ENCODE measurements at regions not wholly inside any gene's neighbourhood (a gene's known extent, or its start where the extent isn't known, plus 50 kb on each side); places are given as distances from the start of the nearest gene placed in this dataset.

DNA sequence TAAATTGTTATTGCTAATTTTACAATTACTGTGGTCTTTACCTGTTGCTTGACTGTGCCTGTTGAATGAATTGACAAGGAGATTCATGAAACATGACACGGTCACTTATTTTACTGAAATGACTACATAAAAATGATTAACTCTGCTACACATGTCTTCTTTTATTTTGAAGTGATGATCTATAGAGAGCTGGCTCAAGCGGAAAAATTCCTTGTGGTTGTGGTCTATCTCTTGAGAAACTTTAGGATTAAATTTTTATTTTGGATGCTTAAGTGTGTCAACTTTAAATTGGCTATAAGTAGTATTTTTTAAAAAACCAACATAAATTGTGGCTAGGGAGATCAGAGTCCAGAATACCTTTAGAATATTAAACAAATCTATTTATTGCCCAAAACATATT is 131.8 kb upstream of the PITX2 start:
- RAD21 ChIA-PET (ENCODE audit: unreplicated experiment), result no interaction called here
- TF ChIP-seq MYC (IDR thresholded peaks at IDR 0.05; ENCODE audit: insufficient read depth, insufficient read length, insufficient replicate concordance, low read length, severe bottlenecking) (no peak), SMARCA5 (IDR thresholded peaks at IDR 0.05) (no peak), E4F1 (IDR thresholded peaks at IDR 0.05; ENCODE audit: borderline replicate concordance, partially characterized antibody) (no peak), CREM (IDR thresholded peaks at IDR 0.05; ENCODE audit: low read depth) (no peak), POLR2A (IDR thresholded peaks at IDR 0.05; ENCODE audit: low read depth, low read length) (no peak), BACH1 (IDR thresholded peaks at IDR 0.05; ENCODE audit: borderline replicate concordance) (no peak), SRF (IDR thresholded peaks at IDR 0.05; ENCODE audit: low read depth in 2 of 2, low read length in 2 of 2) (no peak), KDM1A (IDR thresholded peaks at IDR 0.05; ENCODE audit: borderline replicate concordance) (no peak), MEF2B (IDR thresholded peaks at IDR 0.05; ENCODE audit: partially characterized antibody, poor library complexity, severe bottlenecking) (no peak), HCFC1 (IDR thresholded peaks at IDR 0.05; ENCODE audit: low read length) (no peak), MXI1 (IDR thresholded peaks at IDR 0.05; ENCODE audit: low read depth, low read length) (no peak), PAX5 (IDR thresholded peaks at IDR 0.05; ENCODE audit: borderline replicate concordance, low read depth, low read length) (no peak), CHD2 (IDR thresholded peaks at IDR 0.05; ENCODE audit: borderline replicate concordance, low read depth, low read length) (no peak), ZBTB11 (CRISPR knock-in tag; IDR thresholded peaks at IDR 0.05) (no peak), ZNF207 (IDR thresholded peaks at IDR 0.05; ENCODE audit: borderline replicate concordance) (no peak), BHLHE40 (IDR thresholded peaks at IDR 0.05; ENCODE audit: borderline replicate concordance in 1 of 2, low read depth in 2 of 2, low read length in 1 of 2) (no peak)
- TF ChIP-seq, protein P1, sequence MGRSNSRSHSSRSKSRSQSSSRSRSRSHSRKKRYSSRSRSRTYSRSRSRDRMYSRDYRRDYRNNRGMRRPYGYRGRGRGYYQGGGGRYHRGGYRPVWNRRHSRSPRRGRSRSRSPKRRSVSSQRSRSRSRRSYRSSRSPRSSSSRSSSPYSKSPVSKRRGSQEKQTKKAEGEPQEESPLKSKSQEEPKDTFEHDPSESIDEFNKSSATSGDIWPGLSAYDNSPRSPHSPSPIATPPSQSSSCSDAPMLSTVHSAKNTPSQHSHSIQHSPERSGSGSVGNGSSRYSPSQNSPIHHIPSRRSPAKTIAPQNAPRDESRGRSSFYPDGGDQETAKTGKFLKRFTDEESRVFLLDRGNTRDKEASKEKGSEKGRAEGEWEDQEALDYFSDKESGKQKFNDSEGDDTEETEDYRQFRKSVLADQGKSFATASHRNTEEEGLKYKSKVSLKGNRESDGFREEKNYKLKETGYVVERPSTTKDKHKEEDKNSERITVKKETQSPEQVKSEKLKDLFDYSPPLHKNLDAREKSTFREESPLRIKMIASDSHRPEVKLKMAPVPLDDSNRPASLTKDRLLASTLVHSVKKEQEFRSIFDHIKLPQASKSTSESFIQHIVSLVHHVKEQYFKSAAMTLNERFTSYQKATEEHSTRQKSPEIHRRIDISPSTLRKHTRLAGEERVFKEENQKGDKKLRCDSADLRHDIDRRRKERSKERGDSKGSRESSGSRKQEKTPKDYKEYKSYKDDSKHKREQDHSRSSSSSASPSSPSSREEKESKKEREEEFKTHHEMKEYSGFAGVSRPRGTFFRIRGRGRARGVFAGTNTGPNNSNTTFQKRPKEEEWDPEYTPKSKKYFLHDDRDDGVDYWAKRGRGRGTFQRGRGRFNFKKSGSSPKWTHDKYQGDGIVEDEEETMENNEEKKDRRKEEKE (IDR thresholded peaks at IDR 0.05), result no peak

More for the DNA sequence above, 131.8 kb upstream of the PITX2 start:
- Histone ChIP-seq H3K27me3 (replicated peaks in 1 of 2; ENCODE audit: control insufficient read depth in 2 of 2, insufficient read depth in 2 of 2, low read length in 1 of 2) (peaks cover 0 to 2% of the 10 kb centered on the region in 2 experiments; a peak in 2 of 4 replicates), H3K27ac (ENCODE audit: control insufficient read depth, insufficient read depth) (no peak overlapping the region), H3K4me1 (ENCODE audit: control insufficient read depth, insufficient read depth, low read length) (no peaks in the 10 kb centered on the region), H3K4me2 (ENCODE audit: control insufficient read depth, insufficient read depth) (no peak overlapping the region), H3K9me3 (replicated peaks; ENCODE audit: control insufficient read depth, insufficient read depth, low read length) (no peaks in the 10 kb centered on the region), H3K9ac (ENCODE audit: control insufficient read depth, insufficient read depth, low read length) (no peak overlapping the region), H3K36me3 (ENCODE audit: control insufficient read depth in 2 of 2, insufficient read depth in 2 of 2, low read length in 1 of 2) (no peaks in the 10 kb centered on the region), H2AFZ (ENCODE audit: control insufficient read depth, low read depth, low read length) (no peak overlapping the region), H3K4me3 (no peak overlapping the region), H4K20me1 (ENCODE audit: control insufficient read depth, insufficient read depth) (no peaks in the 10 kb centered on the region), H3K79me2 (ENCODE audit: control insufficient read depth, insufficient read depth, low read length) (no peaks in the 10 kb centered on the region)
- no peak for DNase-seq (ENCODE audit: low read depth, low spot score)
- 49% methylated on average over 2 of the region's 2 CpGs for WGBS (ENCODE audit: insufficient coverage, insufficient replicate concordance, low lambda C conversion rate, missing lambda C conversion rate)
- ChIA-PET CTCF (no interaction called here), POLR2A (no interaction called here), SMC1A (ENCODE audit: uncharacterized antibody, unreplicated experiment) (no interaction called here)
- ATAC-seq, result no peak
- intact Hi-C loops (cut with micrococcal nuclease; ENCODE audit: unreplicated experiment), result no loop called here
- in situ Hi-C loops (cut with MboI), result no loop called here
- no TSS peak for BruUV-seq (replicated peaks)
- no peak for FAIRE-seq
